Lower lobe of right lung (tissue), 2 donors: ENCODE measurements at regions not wholly inside any gene's neighbourhood (a gene's known extent, or its start where the extent isn't known, plus 50 kb on each side); places are given as distances from the start of the nearest gene placed in this dataset.

Experiments used
- ATAC-seq, 2 donors: fragments of 200-7000 bp; cut with Tn5 transposase; one replicate each; pipeline ENCODE4 v1.9.1; 2020 to 2022; ENCODE audit warnings: mild to moderate bottlenecking in 2 of 2, moderate library complexity in 2 of 2
- DNase-seq: peaks from one replicate; pipeline ENCODE4 v3.0.0-alpha.2; 2020
- H3K27ac ChIP-seq: fragments of 200-600 bp; one replicate; pipeline ENCODE4 v1.8.0; 2022
- H3K27me3 ChIP-seq: fragments of 200-600 bp; one replicate; pipeline ENCODE4 v1.8.0; 2022; ENCODE audit warnings: low read depth
- H3K36me3 ChIP-seq: fragments of 200-600 bp; one replicate; pipeline ENCODE4 v1.8.0; 2022; ENCODE audit warnings: mild to moderate bottlenecking
- H3K4me1 ChIP-seq: fragments of 200-600 bp; one replicate; pipeline ENCODE4 v1.8.0; 2022
- H3K4me3 ChIP-seq: fragments of 200-600 bp; one replicate; pipeline ENCODE4 v1.8.0; 2022; ENCODE audit warnings: mild to moderate bottlenecking
- H3K9me3 ChIP-seq: fragments of 200-600 bp; one replicate; pipeline ENCODE4 v1.8.0; 2022
- CTCF ChIP-seq: fragments of 200-600 bp; IDR thresholded peaks from one replicate; pipeline ENCODE4 v1.8.0; 2022; ENCODE audit warnings: antibody characterized with exemption, mild to moderate bottlenecking
- intact Hi-C: fragments of 100-400 bp; cut with DNase I; formaldehyde crosslinking; loops from one replicate; pipeline ENCODE4 v1.11.0; 2022
- donor health status: DM: no; HTN: yes; CAD: no; lungs with severe emphysema.

GRCh38 chr1:114342376-114342775 lies 168.6 kb downstream of the TRIM33 start:
- intact Hi-C loops, result no loop called here
- ATAC-seq, result no peak
- Histone ChIP-seq H3K27ac (no peak overlapping the region), H3K4me3 (no peak overlapping the region), H3K9me3 (no peaks in the 10 kb centered on the region), H3K27me3 (no peaks in the 10 kb centered on the region), H3K36me3 (no peaks in the 10 kb centered on the region), H3K4me1 (peaks cover 13% of the 10 kb centered on the region)
- no peak for DNase-seq
- no peak for TF ChIP-seq CTCF

GRCh38 chr1:114341856-114342255 lies 169.1 kb downstream of the TRIM33 start:
- Histone ChIP-seq H3K36me3 (no peaks in the 10 kb centered on the region), H3K9me3 (no peaks in the 10 kb centered on the region), H3K4me1 (peaks cover 12% of the 10 kb centered on the region), H3K4me3 (no peak overlapping the region), H3K27ac (no peak overlapping the region), H3K27me3 (no peaks in the 10 kb centered on the region)
- intact Hi-C loops, result no loop called here
- TF ChIP-seq CTCF, result no peak
- DNase-seq, result no peak
- no peak for ATAC-seq

GRCh38 chr1:114341299-114341698 lies 169.7 kb downstream of the TRIM33 start:
- Histone ChIP-seq H3K4me3 (no peak overlapping the region), H3K27ac (no peak overlapping the region), H3K4me1 (peaks cover 9% of the 10 kb centered on the region), H3K36me3 (no peaks in the 10 kb centered on the region), H3K9me3 (no peaks in the 10 kb centered on the region), H3K27me3 (no peaks in the 10 kb centered on the region)
- no peak for DNase-seq
- TF ChIP-seq CTCF, result no peak
- ATAC-seq, result peak; percentile 34 to 44
- intact Hi-C loops, result no loop called here

GRCh38 chr1:114340892-114341291 lies 170.1 kb downstream of the TRIM33 start:
- intact Hi-C loops, result no loop called here
- no peak for ATAC-seq

GRCh38 chr1:114339379-114339778 lies 171.6 kb downstream of the TRIM33 start:
- no peak for DNase-seq
- Histone ChIP-seq H3K27me3 (no peaks in the 10 kb centered on the region), H3K36me3 (no peaks in the 10 kb centered on the region), H3K4me3 (no peak overlapping the region), H3K27ac (no peak overlapping the region), H3K4me1 (no peaks in the 10 kb centered on the region), H3K9me3 (no peaks in the 10 kb centered on the region)
- intact Hi-C loops, result no loop called here
- no peak for TF ChIP-seq CTCF
- no peak for ATAC-seq

More at GRCh38 chr1:114340892-114341291, 170.1 kb downstream of the TRIM33 start:
- DNase-seq, result no peak
- no peaks in the 10 kb centered on the region for H3K27me3 ChIP-seq
- no peaks in the 10 kb centered on the region for H3K9me3 ChIP-seq
- TF ChIP-seq CTCF, result no peak
- no peaks in the 10 kb centered on the region for H3K36me3 ChIP-seq
- H3K4me1 ChIP-seq, result peaks cover 5% of the 10 kb centered on the region
- H3K27ac ChIP-seq, result no peak overlapping the region
- H3K4me3 ChIP-seq, result no peak overlapping the region
